Liver (tissue), 8 donors: ENCODE measurements at regions not wholly inside any gene's neighbourhood (a gene's known extent, or its start where the extent isn't known, plus 50 kb on each side); places are given as distances from the start of the nearest gene placed in this dataset.

ENCODE experiments used
- DNase-seq: peaks from one replicate; pipeline ENCODE4 v3.0.0-alpha.2; 2017; ENCODE audit warnings: low spot score
- H3K27ac ChIP-seq, 2 donors: one replicate each; pipeline ENCODE4 v1.7.0; 2013; ENCODE audit warnings: inconsistent platforms in 2 of 2, low read length in 2 of 2, control low read depth in 1 of 2, low read depth in 1 of 2, mild to moderate bottlenecking in 1 of 2
- H3K27me3 ChIP-seq, 4 donors: one replicate each; pipeline versions ENCODE4 v1.6.1 to v1.7.0; 2013; ENCODE audit warnings: low read length in 3 of 4, inconsistent platforms in 1 of 4, mild to moderate bottlenecking in 1 of 4, moderate library complexity in 1 of 4; ENCODE audit not compliant: control insufficient read depth in 4 of 4, insufficient read depth in 4 of 4
- H3K36me3 ChIP-seq, 4 donors: one replicate each; pipeline versions ENCODE4 v1.6.1 to v1.7.0; 2013; ENCODE audit warnings: low read length in 3 of 4, mild to moderate bottlenecking in 3 of 4, low read depth in 1 of 4, moderate library complexity in 1 of 4; ENCODE audit not compliant: control insufficient read depth in 4 of 4, insufficient read depth in 3 of 4
- H3K4me1 ChIP-seq, 4 donors: one replicate each; pipeline versions ENCODE4 v1.6.1 to v1.7.0; 2013; ENCODE audit warnings: low read length in 3 of 4, mild to moderate bottlenecking in 3 of 4, moderate library complexity in 1 of 4; ENCODE audit not compliant: control insufficient read depth in 4 of 4, insufficient read depth in 4 of 4
- H3K4me3 ChIP-seq, 3 donors: one replicate each; pipeline versions ENCODE4 v1.6.1 to v1.7.0; 2013; ENCODE audit warnings: low read length in 3 of 3, control low read depth in 1 of 3, low read depth in 1 of 3, mild to moderate bottlenecking in 1 of 3
- H3K9ac ChIP-seq, 2 donors: one replicate each; pipeline ENCODE4 v1.7.0; 2013; ENCODE audit warnings: low read length in 2 of 2, mild to moderate bottlenecking in 2 of 2, moderate library complexity in 2 of 2, control low read depth in 1 of 2, low read depth in 1 of 2
- H3K9me3 ChIP-seq, 4 donors: one replicate each; pipeline versions ENCODE4 v1.6.1 to v1.7.0; 2013; ENCODE audit warnings: low read length in 3 of 4; ENCODE audit not compliant: control insufficient read depth in 4 of 4
- EGR1 ChIP-seq, 2 donors: IDR thresholded peaks; 2 replicates each; pipeline ENCODE4 v1.6.1; 2016 to 2018; ENCODE audit warnings: antibody characterized with exemption in 2 of 2, low read depth in 2 of 2
- FOXA1 ChIP-seq: IDR thresholded peaks from 2 replicates; pipeline ENCODE4 v1.6.1; 2016; ENCODE audit warnings: antibody characterized with exemption
- FOXA2 ChIP-seq: IDR thresholded peaks from 2 replicates; pipeline ENCODE4 v1.6.1; 2016; ENCODE audit warnings: antibody characterized with exemption
- GABPA ChIP-seq, 2 donors: IDR thresholded peaks in 1 of 2; conservative IDR thresholded peaks in 1 of 2; 2 replicates each; pipeline ENCODE4 v1.6.1; 2016; ENCODE audit warnings: antibody characterized with exemption in 2 of 2, mild to moderate bottlenecking in 1 of 2, moderate library complexity in 1 of 2
- HNF4A ChIP-seq, 2 donors: conservative IDR thresholded peaks; 2 replicates each; pipeline ENCODE4 v1.6.1; 2016; ENCODE audit warnings: antibody characterized with exemption in 2 of 2, mild to moderate bottlenecking in 2 of 2
- HNF4G ChIP-seq: IDR thresholded peaks from 2 replicates; pipeline ENCODE4 v1.6.1; 2016; ENCODE audit warnings: antibody characterized with exemption
- JUND ChIP-seq, 2 donors: IDR thresholded peaks; 2 replicates each; pipeline ENCODE4 v1.6.1; 2016; ENCODE audit warnings: antibody characterized with exemption in 2 of 2
- NR2F2 ChIP-seq: IDR thresholded peaks from 2 replicates; pipeline ENCODE4 v1.6.1; 2016; ENCODE audit warnings: antibody characterized with exemption
- RAD21 ChIP-seq, 2 donors: IDR thresholded peaks; 2 replicates each; pipeline ENCODE4 v1.6.1; 2016; ENCODE audit warnings: antibody characterized with exemption in 2 of 2, mild to moderate bottlenecking in 2 of 2
- RXRA ChIP-seq, 2 donors: IDR thresholded peaks; 2 replicates each; pipeline ENCODE4 v1.6.1; 2017 to 2018; ENCODE audit warnings: antibody characterized with exemption in 2 of 2, mild to moderate bottlenecking in 1 of 2
- SP1 ChIP-seq: IDR thresholded peaks from 2 replicates; pipeline ENCODE4 v1.6.1; 2018; ENCODE audit warnings: antibody characterized with exemption, mild to moderate bottlenecking
- TAF1 ChIP-seq: conservative IDR thresholded peaks from 2 replicates; pipeline ENCODE4 v1.6.1; 2016; ENCODE audit warnings: antibody characterized with exemption, mild to moderate bottlenecking
- YY1 ChIP-seq: IDR thresholded peaks from 2 replicates; pipeline ENCODE4 v1.6.1; 2016; ENCODE audit warnings: antibody characterized with exemption, mild to moderate bottlenecking
- WGBS: extraction: QIAGEN DNeasy Blood & Tissue Kit; methylation state at CpG from one replicate; pipeline ENCODE4 v1.1.7; 2013; 5-methylcytosine and 5-hydroxymethylcytosine counted together
- TF ChIP-seq, protein P1 (sequence below): IDR thresholded peaks from 2 replicates; pipeline ENCODE4 v1.6.1; 2016; ENCODE audit warnings: antibody characterized with exemption, mild to moderate bottlenecking
- TF ChIP-seq, protein P2 (sequence below): IDR thresholded peaks from 2 replicates; pipeline ENCODE4 v1.6.1; 2016; ENCODE audit warnings: antibody characterized with exemption
- TF ChIP-seq, protein P3 (sequence below): IDR thresholded peaks from 2 replicates; pipeline ENCODE4 v1.6.1; 2016; ENCODE audit warnings: antibody characterized with exemption
- TF ChIP-seq, protein P4 (sequence below): fragments of 150-350 bp; IDR thresholded peaks from 2 replicates; pipeline ENCODE4 v1.5.1; 2017; ENCODE audit warnings: improper control_type of control experiment, low read depth, low read length; ENCODE audit not compliant: missing input control
- TF ChIP-seq, protein P5 (sequence below): IDR thresholded peaks from 2 replicates; pipeline ENCODE4 v1.6.1; 2016; ENCODE audit warnings: antibody characterized with exemption
- donor health status: healthy.
- donor health status: healthy.
- donor health status: healthy.
- donor health status: healthy.
- donor health status: healthy.

DNA sequence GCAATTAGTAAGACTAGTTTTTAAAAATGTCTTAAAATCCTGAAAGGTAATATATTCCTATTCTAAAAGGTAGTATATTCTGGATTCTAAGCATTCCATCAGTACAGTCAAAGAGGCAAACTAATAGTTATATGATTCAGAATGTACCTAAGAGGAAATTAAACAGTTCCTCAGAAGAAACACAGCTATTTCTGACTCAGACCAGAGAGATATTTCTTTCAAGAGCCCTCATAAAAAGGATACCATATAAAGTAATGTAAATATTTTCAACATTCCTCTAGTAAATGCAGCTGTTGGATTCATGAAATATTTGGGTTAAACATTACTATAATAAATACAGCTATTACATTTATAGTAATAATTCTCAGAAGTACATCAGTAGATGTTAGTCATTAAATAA is 358.3 kb downstream of the MAGEB5 start (continued):
- TF ChIP-seq, protein P1, sequence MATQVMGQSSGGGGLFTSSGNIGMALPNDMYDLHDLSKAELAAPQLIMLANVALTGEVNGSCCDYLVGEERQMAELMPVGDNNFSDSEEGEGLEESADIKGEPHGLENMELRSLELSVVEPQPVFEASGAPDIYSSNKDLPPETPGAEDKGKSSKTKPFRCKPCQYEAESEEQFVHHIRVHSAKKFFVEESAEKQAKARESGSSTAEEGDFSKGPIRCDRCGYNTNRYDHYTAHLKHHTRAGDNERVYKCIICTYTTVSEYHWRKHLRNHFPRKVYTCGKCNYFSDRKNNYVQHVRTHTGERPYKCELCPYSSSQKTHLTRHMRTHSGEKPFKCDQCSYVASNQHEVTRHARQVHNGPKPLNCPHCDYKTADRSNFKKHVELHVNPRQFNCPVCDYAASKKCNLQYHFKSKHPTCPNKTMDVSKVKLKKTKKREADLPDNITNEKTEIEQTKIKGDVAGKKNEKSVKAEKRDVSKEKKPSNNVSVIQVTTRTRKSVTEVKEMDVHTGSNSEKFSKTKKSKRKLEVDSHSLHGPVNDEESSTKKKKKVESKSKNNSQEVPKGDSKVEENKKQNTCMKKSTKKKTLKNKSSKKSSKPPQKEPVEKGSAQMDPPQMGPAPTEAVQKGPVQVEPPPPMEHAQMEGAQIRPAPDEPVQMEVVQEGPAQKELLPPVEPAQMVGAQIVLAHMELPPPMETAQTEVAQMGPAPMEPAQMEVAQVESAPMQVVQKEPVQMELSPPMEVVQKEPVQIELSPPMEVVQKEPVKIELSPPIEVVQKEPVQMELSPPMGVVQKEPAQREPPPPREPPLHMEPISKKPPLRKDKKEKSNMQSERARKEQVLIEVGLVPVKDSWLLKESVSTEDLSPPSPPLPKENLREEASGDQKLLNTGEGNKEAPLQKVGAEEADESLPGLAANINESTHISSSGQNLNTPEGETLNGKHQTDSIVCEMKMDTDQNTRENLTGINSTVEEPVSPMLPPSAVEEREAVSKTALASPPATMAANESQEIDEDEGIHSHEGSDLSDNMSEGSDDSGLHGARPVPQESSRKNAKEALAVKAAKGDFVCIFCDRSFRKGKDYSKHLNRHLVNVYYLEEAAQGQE, result no peak
- TF ChIP-seq, protein P2, sequence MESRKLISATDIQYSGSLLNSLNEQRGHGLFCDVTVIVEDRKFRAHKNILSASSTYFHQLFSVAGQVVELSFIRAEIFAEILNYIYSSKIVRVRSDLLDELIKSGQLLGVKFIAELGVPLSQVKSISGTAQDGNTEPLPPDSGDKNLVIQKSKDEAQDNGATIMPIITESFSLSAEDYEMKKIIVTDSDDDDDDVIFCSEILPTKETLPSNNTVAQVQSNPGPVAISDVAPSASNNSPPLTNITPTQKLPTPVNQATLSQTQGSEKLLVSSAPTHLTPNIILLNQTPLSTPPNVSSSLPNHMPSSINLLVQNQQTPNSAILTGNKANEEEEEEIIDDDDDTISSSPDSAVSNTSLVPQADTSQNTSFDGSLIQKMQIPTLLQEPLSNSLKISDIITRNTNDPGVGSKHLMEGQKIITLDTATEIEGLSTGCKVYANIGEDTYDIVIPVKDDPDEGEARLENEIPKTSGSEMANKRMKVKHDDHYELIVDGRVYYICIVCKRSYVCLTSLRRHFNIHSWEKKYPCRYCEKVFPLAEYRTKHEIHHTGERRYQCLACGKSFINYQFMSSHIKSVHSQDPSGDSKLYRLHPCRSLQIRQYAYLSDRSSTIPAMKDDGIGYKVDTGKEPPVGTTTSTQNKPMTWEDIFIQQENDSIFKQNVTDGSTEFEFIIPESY, result no peak
- TF ChIP-seq, protein P3, sequence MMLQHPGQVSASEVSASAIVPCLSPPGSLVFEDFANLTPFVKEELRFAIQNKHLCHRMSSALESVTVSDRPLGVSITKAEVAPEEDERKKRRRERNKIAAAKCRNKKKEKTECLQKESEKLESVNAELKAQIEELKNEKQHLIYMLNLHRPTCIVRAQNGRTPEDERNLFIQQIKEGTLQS, result no peak
- TF ChIP-seq JUND (IDR thresholded peaks at IDR 0.05) (no peak), RAD21 (IDR thresholded peaks at IDR 0.05) (no peak)

DNA sequence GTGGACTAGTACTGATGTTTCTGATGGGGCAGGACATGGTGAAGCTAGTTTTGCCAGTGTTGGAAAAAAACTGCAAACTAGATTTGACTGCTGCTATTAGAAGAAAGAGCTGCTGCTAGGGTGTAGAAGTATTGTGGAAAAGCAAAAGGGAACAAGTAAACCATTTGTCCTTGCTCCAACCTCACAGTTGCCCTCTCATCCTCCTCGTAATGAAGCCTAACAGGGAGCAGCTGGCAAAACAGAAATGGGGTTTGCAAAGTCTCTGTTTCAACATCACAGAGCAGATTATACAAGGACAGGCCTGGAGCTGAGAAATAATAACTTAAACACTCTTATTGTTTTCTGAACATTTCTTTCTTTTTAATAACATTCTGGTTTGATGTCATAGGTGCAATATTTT is 346.2 kb downstream of the MAGEB5 start:
- Histone ChIP-seq H3K4me3 (no peak overlapping the region), H3K27ac (no peak overlapping the region), H3K9me3 (no peaks in the 10 kb centered on the region), H3K9ac (no peak overlapping the region), H3K4me1 (no peaks in the 10 kb centered on the region), H3K27me3 (no peaks in the 10 kb centered on the region), H3K36me3 (no peaks in the 10 kb centered on the region)
- TF ChIP-seq JUND (IDR thresholded peaks at IDR 0.05), result no peak
- TF ChIP-seq SP1, result no peak
- TF ChIP-seq FOXA2, result no peak
- TF ChIP-seq GABPA (IDR thresholded peaks at IDR 0.05 in 1 of 2, conservative IDR thresholded peaks at IDR 0.05 in 1 of 2), result no peak
- TF ChIP-seq YY1, result no peak
- no peak for TF ChIP-seq EGR1 (IDR thresholded peaks at IDR 0.05; ENCODE audit: low read depth in 2 of 2)
- TF ChIP-seq HNF4A (conservative IDR thresholded peaks at IDR 0.05), result no peak
- TF ChIP-seq, protein P4, sequence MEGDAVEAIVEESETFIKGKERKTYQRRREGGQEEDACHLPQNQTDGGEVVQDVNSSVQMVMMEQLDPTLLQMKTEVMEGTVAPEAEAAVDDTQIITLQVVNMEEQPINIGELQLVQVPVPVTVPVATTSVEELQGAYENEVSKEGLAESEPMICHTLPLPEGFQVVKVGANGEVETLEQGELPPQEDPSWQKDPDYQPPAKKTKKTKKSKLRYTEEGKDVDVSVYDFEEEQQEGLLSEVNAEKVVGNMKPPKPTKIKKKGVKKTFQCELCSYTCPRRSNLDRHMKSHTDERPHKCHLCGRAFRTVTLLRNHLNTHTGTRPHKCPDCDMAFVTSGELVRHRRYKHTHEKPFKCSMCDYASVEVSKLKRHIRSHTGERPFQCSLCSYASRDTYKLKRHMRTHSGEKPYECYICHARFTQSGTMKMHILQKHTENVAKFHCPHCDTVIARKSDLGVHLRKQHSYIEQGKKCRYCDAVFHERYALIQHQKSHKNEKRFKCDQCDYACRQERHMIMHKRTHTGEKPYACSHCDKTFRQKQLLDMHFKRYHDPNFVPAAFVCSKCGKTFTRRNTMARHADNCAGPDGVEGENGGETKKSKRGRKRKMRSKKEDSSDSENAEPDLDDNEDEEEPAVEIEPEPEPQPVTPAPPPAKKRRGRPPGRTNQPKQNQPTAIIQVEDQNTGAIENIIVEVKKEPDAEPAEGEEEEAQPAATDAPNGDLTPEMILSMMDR, result no peak
- TF ChIP-seq NR2F2, result no peak
- 27% methylated on average over 1 of the region's 1 CpG for WGBS
- DNase-seq, result no peak

DNA sequence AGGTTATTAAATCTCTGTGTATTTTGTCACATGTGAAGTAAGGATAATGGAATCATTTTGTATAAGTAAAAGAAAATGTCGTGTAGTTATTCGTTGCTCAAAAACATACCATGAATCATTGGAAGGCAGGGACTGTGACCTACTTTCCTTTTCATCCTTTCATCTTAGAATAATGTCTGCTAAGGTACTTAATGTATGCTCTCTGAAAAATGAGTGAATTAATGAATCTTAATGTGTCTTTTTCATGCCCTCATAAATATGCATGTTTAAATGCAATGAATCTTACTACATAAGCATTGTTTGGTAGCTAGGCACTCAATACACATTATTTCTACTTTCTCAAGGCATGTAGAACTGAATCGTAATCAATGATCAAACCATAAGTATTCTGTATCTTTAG is 343.9 kb downstream of the MAGEB5 start:
- Histone ChIP-seq H3K4me1 (no peaks in the 10 kb centered on the region), H3K9me3 (no peaks in the 10 kb centered on the region), H3K9ac (no peak overlapping the region), H3K36me3 (no peaks in the 10 kb centered on the region), H3K27ac (no peak overlapping the region), H3K4me3 (no peak overlapping the region), H3K27me3 (no peaks in the 10 kb centered on the region)
- TF ChIP-seq, protein P5, sequence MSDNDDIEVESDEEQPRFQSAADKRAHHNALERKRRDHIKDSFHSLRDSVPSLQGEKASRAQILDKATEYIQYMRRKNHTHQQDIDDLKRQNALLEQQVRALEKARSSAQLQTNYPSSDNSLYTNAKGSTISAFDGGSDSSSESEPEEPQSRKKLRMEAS, result no peak
- TF ChIP-seq RAD21 (IDR thresholded peaks at IDR 0.05) (no peak), EGR1 (IDR thresholded peaks at IDR 0.05; ENCODE audit: low read depth in 2 of 2) (no peak), FOXA1 (no peak), GABPA (IDR thresholded peaks at IDR 0.05 in 1 of 2, conservative IDR thresholded peaks at IDR 0.05 in 1 of 2) (no peak), YY1 (no peak), HNF4A (conservative IDR thresholded peaks at IDR 0.05) (no peak), HNF4G (no peak), TAF1 (no peak), SP1 (no peak), RXRA (IDR thresholded peaks at IDR 0.05) (no peak), JUND (IDR thresholded peaks at IDR 0.05) (no peak)
- TF ChIP-seq, protein P4, result no peak
- TF ChIP-seq, protein P3, result no peak
- DNase-seq, result no peak
- 82% methylated on average over 3 of the region's 3 CpGs for WGBS
